GM12878 (cell line): ENCODE measurements at regions not wholly inside any gene's neighbourhood (a gene's known extent, or its start where the extent isn't known, plus 50 kb on each side); places are given as distances from the start of the nearest gene placed in this dataset.
A peak's percentile ranks its signal among the peaks of the same experiment; 100 is the strongest.

ENCODE experiments used
- BRCA1 ChIP-seq: IDR thresholded peaks from 2 replicates; pipeline ENCODE4 v1.6.1; 2011; ENCODE audit warnings: low read depth, low read length, improper control_type of control experiment
- CBFB ChIP-seq: IDR thresholded peaks from 2 replicates; pipeline ENCODE4 v1.6.1; 2016; ENCODE audit warnings: antibody characterized with exemption, low read depth
- CBX5 ChIP-seq: sonication (generic); IDR thresholded peaks from 2 replicates; pipeline ENCODE4 v1.6.1; 2016; ENCODE audit warnings: low read depth, moderate library complexity, mild to moderate bottlenecking, inconsistent platforms
- DPF2 ChIP-seq: fragments of 450-650 bp; IDR thresholded peaks from 2 replicates; pipeline ENCODE4 v1.6.1; 2017; ENCODE audit warnings: mild to moderate bottlenecking
- EZH2 ChIP-seq: IDR thresholded peaks from 2 replicates; pipeline ENCODE4 v1.6.1; 2012; ENCODE audit warnings: low read depth, mild to moderate bottlenecking, control low read depth, inconsistent platforms, low read length, borderline replicate concordance; ENCODE audit not compliant: control insufficient read depth
- FOS ChIP-seq: IDR thresholded peaks from 3 replicates; pipeline ENCODE4 v1.6.1; 2011; ENCODE audit warnings: borderline replicate concordance; ENCODE audit not compliant: insufficient read length; ENCODE audit errors: extremely low read depth
- HDAC2 ChIP-seq: fragments of 200-600 bp; sonication (generic); IDR thresholded peaks from 2 replicates; pipeline ENCODE4 v1.6.1; 2017
- HDAC6 ChIP-seq: fragments of 200-600 bp; sonication (generic); IDR thresholded peaks from one replicate; pipeline ENCODE4 v1.8.0; 2017; ENCODE audit warnings: antibody characterized with exemption; ENCODE audit not compliant: unreplicated experiment
- IKZF1 ChIP-seq: fragments of 450-650 bp; conservative IDR thresholded peaks from 2 replicates; pipeline ENCODE4 v1.6.1; 2017; ENCODE audit warnings: antibody characterized with exemption, mild to moderate bottlenecking
- IRF4 ChIP-seq: IDR thresholded peaks from 2 replicates; pipeline ENCODE4 v1.6.1; 2011; ENCODE audit warnings: low read depth, low read length
- KAT2A ChIP-seq: conservative IDR thresholded peaks from 2 replicates; pipeline ENCODE4 v1.6.1; 2011; ENCODE audit warnings: low read depth, low read length; ENCODE audit not compliant: control insufficient read depth
- MXI1 ChIP-seq: fragments of 150-350 bp; IDR thresholded peaks from 2 replicates; pipeline ENCODE4 v1.6.1; 2011; ENCODE audit warnings: low read depth, mild to moderate bottlenecking, inconsistent platforms, low read length, improper control_type of control experiment
- RAD51 ChIP-seq: fragments of 450-650 bp; IDR thresholded peaks from 2 replicates; pipeline ENCODE4 v1.6.1; 2016; ENCODE audit warnings: moderate library complexity, mild to moderate bottlenecking, inconsistent platforms
- RELB ChIP-seq: fragments of 450-650 bp; IDR thresholded peaks from 2 replicates; pipeline ENCODE4 v1.6.1; 2017; ENCODE audit warnings: low read depth, mild to moderate bottlenecking, moderate library complexity
- REST ChIP-seq: IDR thresholded peaks from 2 replicates; pipeline ENCODE4 v1.6.1; 2012; ENCODE audit warnings: mild to moderate bottlenecking, low read depth, low read length
- SIN3A ChIP-seq: IDR thresholded peaks from 2 replicates; pipeline ENCODE4 v1.6.1; 2012; ENCODE audit warnings: low read depth, low read length, improper control_type of control experiment
- SP1 ChIP-seq: IDR thresholded peaks from one replicate; pipeline ENCODE4 v1.6.1; 2011; ENCODE audit warnings: low read depth, low read length
- SPI1 ChIP-seq: IDR thresholded peaks from 2 replicates; pipeline ENCODE4 v1.6.1; 2011; ENCODE audit warnings: low read depth, mild to moderate bottlenecking, low read length, moderate library complexity, borderline replicate concordance; ENCODE audit not compliant: insufficient read depth
- SREBF2 ChIP-seq: IDR thresholded peaks from 2 replicates; pipeline ENCODE4 v1.6.1; 2012; ENCODE audit warnings: mild to moderate bottlenecking, low read length
- TAF1 ChIP-seq: IDR thresholded peaks from 2 replicates; pipeline ENCODE4 v1.6.1; 2011; ENCODE audit warnings: mild to moderate bottlenecking, low read depth, low read length, borderline replicate concordance
- ZBTB40 ChIP-seq: fragments of 450-650 bp; IDR thresholded peaks from 2 replicates; pipeline ENCODE4 v1.6.1; 2016; ENCODE audit warnings: mild to moderate bottlenecking, moderate library complexity, borderline replicate concordance
- ZNF622 ChIP-seq: fragments of 450-650 bp; IDR thresholded peaks from 2 replicates; pipeline ENCODE4 v1.6.1; 2017; ENCODE audit warnings: mild to moderate bottlenecking, inconsistent platforms
- ZSCAN29 ChIP-seq: fragments of 450-650 bp; IDR thresholded peaks from 2 replicates; pipeline ENCODE4 v1.6.1; 2017; ENCODE audit warnings: mild to moderate bottlenecking, moderate library complexity

GRCh38 chr9:129413537-129414376, 207.1 kb downstream of the C9orf50 start (continued):
- TF ChIP-seq ZBTB40 (peak; percentile 56; the same call in 1 of the 2 replicates), SPI1 (peak; percentile 67), IRF4 (no peak), ZNF622 (no peak), RAD51 (no peak), HDAC6 (no peak), RELB (no peak), CBX5 (no peak), KAT2A (no peak), MXI1 (peak; percentile 97), REST (no peak; the same call in 1 of the 2 replicates), EZH2 (no peak), CBFB (no peak), BRCA1 (no peak), IKZF1 (peak; percentile 99), SIN3A (peak; percentile 49; the same call in 1 of the 2 replicates), SREBF2 (no peak), HDAC2 (no peak), TAF1 (peak; percentile 33; the same call in 1 of the 2 replicates), FOS (no peak), DPF2 (peak; percentile 59; the same call in 1 of the 2 replicates), SP1 (peak; percentile 94), ZSCAN29 (peak; percentile 54; the same call in 1 of the 2 replicates)
